Mesodermal cell (in vitro differentiated cells): ENCODE measurements at regions not wholly inside any gene's neighbourhood (a gene's known extent, or its start where the extent isn't known, plus 50 kb on each side); places are given as distances from the start of the nearest gene placed in this dataset.

Source experiments
- H3K27ac ChIP-seq: 2 replicates; pipeline ENCODE4 v1.7.0; 2013; ENCODE audit warnings: mild to moderate bottlenecking, low read depth, low read length, moderate library complexity; ENCODE audit not compliant: severe bottlenecking
- H3K36me3 ChIP-seq: 2 replicates; pipeline ENCODE4 v1.7.1; 2013; ENCODE audit warnings: mild to moderate bottlenecking, low read length, moderate library complexity; ENCODE audit not compliant: control insufficient read depth, insufficient read depth
- H3K4me1 ChIP-seq: one replicate; pipeline ENCODE4 v1.7.1; 2013; ENCODE audit warnings: mild to moderate bottlenecking, low read length; ENCODE audit not compliant: insufficient read depth, control insufficient read depth, poor library complexity, severe bottlenecking
- H3K4me3 ChIP-seq: 2 replicates; pipeline ENCODE4 v1.7.0; 2013; ENCODE audit warnings: low read length, control low read depth, mild to moderate bottlenecking; ENCODE audit not compliant: insufficient read depth, poor library complexity, severe bottlenecking; ENCODE audit errors: extremely low read depth
- H3K9me3 ChIP-seq: 2 replicates; pipeline ENCODE4 v1.7.1; 2013; ENCODE audit warnings: mild to moderate bottlenecking, low read length, moderate library complexity; ENCODE audit not compliant: control insufficient read depth
- WGBS, 2 experiments: methylation state at CpG; one replicate each; pipeline ENCODE4 v1.1.5; 2013; ENCODE audit warnings: missing lambda C conversion rate in 2 of 2; ENCODE audit not compliant: insufficient coverage in 2 of 2; 5-methylcytosine and 5-hydroxymethylcytosine counted together

DNA sequence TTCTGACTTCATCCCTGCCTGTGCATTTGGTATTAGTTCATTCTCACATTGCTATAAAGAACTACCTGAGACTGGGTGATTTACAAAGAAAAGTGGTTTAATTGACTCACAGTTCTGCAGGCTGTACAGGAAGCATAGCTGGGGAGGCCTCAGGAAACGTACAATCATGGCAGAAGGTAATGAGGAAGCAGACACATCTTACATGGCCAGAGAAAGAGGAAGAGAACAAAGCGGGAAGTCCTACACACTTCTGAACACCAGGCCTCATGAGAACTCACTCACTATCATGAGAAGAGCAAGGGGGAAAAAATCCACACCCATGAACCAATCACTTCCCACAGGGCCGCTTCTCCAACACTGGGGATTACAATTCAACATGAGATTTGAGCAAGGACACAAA, 303.9 kb downstream of the CBLN4 start:
- H3K36me3 ChIP-seq: no peaks in the 10 kb centered on the region
- 63 to 80% methylated on average over 1 of the region's 3 CpGs for WGBS, 2 experiments
- H3K4me1 ChIP-seq: no peaks in the 10 kb centered on the region
- no peak overlapping the region for H3K27ac ChIP-seq
- H3K9me3 ChIP-seq: peaks cover 27% of the 10 kb centered on the region
- H3K4me3 ChIP-seq: no peak overlapping the region

DNA sequence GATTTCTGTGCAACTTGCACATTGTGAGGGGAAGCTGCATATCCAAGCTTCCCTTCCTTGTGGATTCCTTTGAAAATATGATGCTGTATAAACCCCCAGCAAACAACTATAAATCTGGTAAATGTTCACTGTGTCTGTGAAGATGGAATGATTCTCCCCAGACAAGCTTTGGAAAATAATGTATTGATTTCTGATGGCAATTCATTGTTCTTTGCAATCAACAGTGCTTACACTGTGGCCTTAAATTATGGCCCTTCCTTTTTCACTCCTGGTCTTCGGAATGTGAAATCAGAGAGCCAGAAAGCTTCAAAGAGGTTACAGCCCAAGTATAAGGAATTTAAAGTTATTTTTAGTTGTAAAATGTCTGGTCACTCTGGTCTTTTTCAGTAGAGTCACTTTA, 308.8 kb downstream of the CBLN4 start:
- Histone ChIP-seq H3K27ac (no peak overlapping the region), H3K4me1 (no peaks in the 10 kb centered on the region), H3K4me3 (no peak overlapping the region), H3K36me3 (no peaks in the 10 kb centered on the region), H3K9me3 (peaks cover 18% of the 10 kb centered on the region)
- WGBS, 2 experiments: no CpG with 5 or more reads among the region's 1 CpG

DNA sequence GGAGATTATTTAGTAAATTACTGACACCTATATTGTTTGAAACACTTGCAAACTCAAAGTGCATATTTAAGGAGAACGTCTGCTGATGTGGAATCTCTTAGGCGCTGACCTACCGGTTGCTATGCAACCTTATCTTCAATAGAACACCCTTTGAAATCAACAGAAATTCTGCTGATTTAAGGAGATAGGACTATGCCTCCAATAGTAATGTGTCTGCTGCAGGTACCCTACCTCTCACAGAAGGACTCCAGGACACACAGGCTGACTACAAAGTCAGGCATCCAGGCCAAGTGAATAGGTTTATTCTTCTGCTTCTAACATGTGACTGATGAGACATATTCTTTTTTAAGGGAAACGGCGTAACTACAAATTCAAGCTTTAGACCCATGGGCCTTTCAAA, 311.7 kb downstream of the CBLN4 start:
- 80 to 95% methylated on average over 1 to 3 of the region's 5 CpGs for WGBS, 2 experiments
- no peaks in the 10 kb centered on the region for H3K4me1 ChIP-seq
- no peaks in the 10 kb centered on the region for H3K36me3 ChIP-seq
- H3K9me3 ChIP-seq: peaks cover 11% of the 10 kb centered on the region
- no peak overlapping the region for H3K4me3 ChIP-seq
- no peak overlapping the region for H3K27ac ChIP-seq

DNA sequence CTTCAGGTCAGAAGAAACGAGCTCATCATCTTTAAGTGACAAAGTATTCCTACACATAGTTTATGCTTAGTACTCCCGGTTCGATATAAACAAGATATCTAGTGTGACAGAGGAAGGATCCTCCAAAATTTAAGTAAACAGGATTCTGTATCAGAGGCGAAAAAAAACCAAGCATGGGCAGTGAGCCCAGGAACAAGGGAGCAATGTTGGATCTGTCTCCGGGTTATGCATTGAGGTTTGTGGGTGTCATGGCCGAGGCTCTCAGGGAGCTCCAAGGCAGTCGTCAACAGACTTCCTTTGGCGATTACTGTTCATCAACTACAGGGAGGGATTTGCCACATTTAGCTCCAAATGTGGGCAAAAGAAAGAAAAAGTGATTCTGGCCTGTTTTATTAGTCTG, 319.5 kb downstream of the CBLN4 start:
- H3K4me1 ChIP-seq: no peaks in the 10 kb centered on the region
- no peak overlapping the region for H3K4me3 ChIP-seq
- H3K27ac ChIP-seq: no peak overlapping the region
- 76 to 85% methylated on average over 4 of the region's 8 CpGs for WGBS, 2 experiments
- no peaks in the 10 kb centered on the region for H3K36me3 ChIP-seq
- peaks cover 10% of the 10 kb centered on the region for H3K9me3 ChIP-seq

DNA sequence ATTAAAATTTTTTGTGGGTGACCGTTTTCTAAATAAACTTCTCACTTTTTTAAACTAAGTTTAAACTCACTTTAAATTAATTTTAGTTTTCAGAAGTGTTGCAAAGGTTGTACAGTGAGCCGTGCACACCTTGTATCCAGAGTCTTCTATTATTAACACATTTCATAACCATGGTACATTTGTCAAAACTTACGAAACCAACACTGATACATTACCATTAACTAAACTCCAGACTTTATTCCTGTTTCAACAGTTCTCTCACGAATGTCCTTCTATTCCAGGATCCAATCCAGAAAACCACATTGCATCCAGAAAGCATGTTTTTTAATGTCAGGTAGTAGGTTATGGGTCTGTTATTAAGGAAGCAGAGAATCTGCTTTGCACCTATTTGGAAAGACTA, 319.9 kb downstream of the CBLN4 start:
- Histone ChIP-seq H3K36me3 (no peaks in the 10 kb centered on the region), H3K27ac (no peak overlapping the region), H3K4me1 (no peaks in the 10 kb centered on the region), H3K9me3 (peaks cover 10% of the 10 kb centered on the region), H3K4me3 (no peak overlapping the region)
- WGBS, 2 experiments: 82 to 90% methylated on average over 1 to 2 of the region's 4 CpGs

DNA sequence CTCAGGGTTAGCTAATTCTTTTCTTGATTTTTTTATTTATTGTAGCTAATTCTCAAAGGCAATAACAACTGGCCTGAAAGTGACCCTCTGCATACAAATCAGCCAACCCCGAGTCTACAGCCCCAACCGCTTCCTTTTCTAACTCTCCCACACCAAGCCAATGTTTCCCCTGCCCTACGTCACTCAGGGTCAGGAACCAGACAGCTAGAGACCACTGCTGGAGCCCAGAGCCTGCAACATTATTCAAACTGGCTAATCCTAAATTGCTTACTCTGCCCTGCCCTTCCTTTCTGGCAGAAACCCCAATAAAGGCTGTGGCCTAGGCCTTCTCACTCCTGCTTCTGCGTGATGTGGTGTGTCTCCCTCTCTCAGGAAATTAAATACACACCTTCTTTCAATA, 320.7 kb downstream of the CBLN4 start:
- no peaks in the 10 kb centered on the region for H3K36me3 ChIP-seq
- no peak overlapping the region for H3K4me3 ChIP-seq
- 77 to 81% methylated on average over 3 to 4 of the region's 4 CpGs for WGBS, 2 experiments
- peaks cover 10% of the 10 kb centered on the region for H3K9me3 ChIP-seq
- H3K27ac ChIP-seq: no peak overlapping the region
- no peaks in the 10 kb centered on the region for H3K4me1 ChIP-seq

DNA sequence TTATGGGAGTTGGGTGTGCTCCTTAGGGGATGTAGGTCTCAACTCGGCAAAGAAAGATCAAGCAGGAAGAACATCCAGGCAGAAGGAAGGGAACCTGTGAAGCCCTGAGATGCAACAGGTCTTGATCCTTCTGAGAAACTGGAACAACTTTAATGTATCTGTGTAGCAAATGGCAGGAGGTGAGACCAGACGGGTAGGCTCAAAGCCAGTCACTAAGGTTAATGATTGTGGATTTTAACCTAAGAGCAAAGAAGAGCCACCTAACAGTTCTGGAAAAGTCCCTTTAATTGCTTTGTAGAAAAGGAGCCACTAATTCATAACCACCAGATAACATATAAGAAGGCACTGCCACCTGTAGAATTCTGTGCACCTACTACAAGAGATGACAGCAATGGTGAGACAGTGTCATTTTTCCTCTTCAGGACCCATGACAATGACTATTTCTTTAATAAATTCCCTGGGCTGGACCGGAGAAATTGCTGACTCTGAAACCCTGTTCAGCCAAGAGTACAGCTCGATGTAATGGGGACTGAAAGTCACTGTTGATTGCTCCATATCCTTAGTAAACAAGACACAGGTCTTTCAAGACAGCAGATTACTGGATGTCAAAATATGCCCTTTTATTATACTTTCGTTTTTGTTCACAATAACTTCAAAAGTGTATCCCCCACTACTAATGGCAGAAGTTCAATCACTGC, 326.2 kb downstream of the CBLN4 start:
- Histone ChIP-seq H3K9me3 (peaks cover 3% of the 10 kb centered on the region), H3K4me1 (no peaks in the 10 kb centered on the region), H3K4me3 (no peak overlapping the region), H3K27ac (no peak overlapping the region), H3K36me3 (no peaks in the 10 kb centered on the region)
- WGBS, 2 experiments: 76 to 86% methylated on average over 4 to 5 of the region's 5 CpGs

DNA sequence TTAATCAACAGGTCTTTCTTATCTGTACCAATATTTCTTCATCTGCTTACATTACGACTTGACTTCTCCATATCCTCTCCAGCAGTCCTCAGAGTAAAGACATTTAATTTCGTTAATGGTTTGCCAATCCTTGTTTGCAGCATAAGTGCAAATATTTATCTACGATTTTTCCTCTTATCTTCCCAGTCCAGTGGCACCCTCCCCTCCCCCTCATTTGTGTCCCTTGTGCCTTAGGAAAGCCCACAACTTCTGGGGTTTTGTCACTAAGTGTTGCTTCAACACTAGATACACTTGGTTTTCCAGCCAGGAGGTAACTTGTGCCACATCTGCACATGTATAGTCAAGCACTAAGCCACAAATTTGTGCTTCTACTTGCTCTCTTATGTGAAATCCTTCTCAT, 327.2 kb downstream of the CBLN4 start:
- 60 to 69% methylated on average over 2 to 3 of the region's 3 CpGs for WGBS, 2 experiments
- Histone ChIP-seq H3K4me3 (no peak overlapping the region), H3K36me3 (no peaks in the 10 kb centered on the region), H3K4me1 (no peaks in the 10 kb centered on the region), H3K27ac (no peak overlapping the region), H3K9me3 (peaks cover 3% of the 10 kb centered on the region)

DNA sequence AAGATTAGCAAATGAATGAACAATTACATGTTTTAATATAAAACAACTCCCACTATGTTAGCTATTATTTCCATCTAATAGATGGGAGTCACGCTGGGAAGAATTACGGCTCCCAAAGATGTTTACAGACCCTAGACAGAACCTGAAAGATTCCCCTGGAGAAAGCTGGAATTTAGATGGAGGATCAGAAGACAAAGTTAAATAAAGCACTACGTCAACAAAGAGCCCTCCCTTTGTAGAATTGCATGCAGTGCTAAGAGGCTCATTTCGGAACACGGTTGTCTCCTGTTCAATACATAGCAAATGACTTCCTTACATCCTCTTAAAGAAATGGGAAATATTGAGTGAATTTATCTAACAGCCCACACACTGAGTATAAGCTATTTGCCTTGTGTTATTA, 328.3 kb downstream of the CBLN4 start:
- no peak overlapping the region for H3K27ac ChIP-seq
- H3K4me3 ChIP-seq: no peak overlapping the region
- no peaks in the 10 kb centered on the region for H3K36me3 ChIP-seq
- H3K9me3 ChIP-seq: peaks cover 3% of the 10 kb centered on the region
- no peaks in the 10 kb centered on the region for H3K4me1 ChIP-seq
- 81% methylated on average over 3 of the region's 5 CpGs; no CpG with 5 or more reads in 1 of the 2 experiments for WGBS, 2 experiments

DNA sequence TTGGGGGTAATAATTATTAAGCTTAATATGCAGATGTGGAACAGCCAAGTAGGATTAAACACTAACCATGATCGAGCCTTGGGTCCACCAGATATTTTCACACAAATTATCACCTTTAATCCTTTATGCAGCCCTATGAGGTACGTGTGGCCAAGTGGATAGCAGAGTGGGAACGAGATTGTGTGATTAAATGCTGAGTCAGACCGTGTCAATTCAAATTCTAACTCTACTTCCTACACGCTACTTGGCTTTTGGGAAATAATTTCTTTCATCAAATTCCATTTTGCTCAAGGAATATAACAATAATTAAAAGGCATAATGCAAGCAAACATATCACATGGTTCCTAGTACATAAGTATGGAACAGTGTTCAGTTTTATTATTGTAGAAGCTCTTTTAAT, 329.2 kb downstream of the CBLN4 start:
- Histone ChIP-seq H3K27ac (no peak overlapping the region), H3K36me3 (no peaks in the 10 kb centered on the region), H3K4me3 (no peak overlapping the region), H3K9me3 (peaks cover 9% of the 10 kb centered on the region), H3K4me1 (no peaks in the 10 kb centered on the region)
- no CpG with 5 or more reads among the region's 5 CpGs for WGBS, 2 experiments

DNA sequence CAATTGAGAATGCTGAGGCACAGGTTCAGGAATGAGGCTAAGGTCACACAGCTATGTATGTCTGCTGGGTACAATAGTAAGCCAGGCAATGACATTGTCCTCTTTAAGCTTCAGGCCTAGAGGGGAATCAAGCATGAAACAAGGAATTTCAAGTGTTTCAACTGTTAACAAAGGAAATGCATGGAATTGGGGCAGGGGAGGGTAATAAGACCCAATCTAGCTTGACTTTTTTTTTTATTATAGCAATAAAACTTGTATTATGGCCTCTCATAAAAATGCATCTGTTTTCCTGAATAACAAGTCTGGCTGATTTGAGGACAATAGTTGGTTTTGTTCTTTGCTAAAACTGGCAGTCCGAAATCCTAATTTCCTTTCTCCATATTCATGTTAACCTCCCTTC, 336.7 kb downstream of the CBLN4 start:
- WGBS, 2 experiments: no CpG with 5 or more reads among the region's 1 CpG
- Histone ChIP-seq H3K27ac (no peak overlapping the region), H3K36me3 (no peaks in the 10 kb centered on the region), H3K4me3 (no peak overlapping the region), H3K9me3 (peaks cover 6% of the 10 kb centered on the region), H3K4me1 (no peaks in the 10 kb centered on the region)
